GM13977 (cell line): ENCODE measurements at regions not wholly inside any gene's neighbourhood (a gene's known extent, or its start where the extent isn't known, plus 50 kb on each side); places are given as distances from the start of the nearest gene placed in this dataset.
"Not testable (repeated sequence)": the region's sequence is repeated elsewhere in the genome, so short reads cannot be mapped to it uniquely, and the experiment has no call there.

Experiments
- DNase-seq: peaks from one replicate; pipeline ENCODE4 v3.0.0; 2012; ENCODE audit warnings: low spot score
- in situ Hi-C: fragments of 300-500 bp; cut with MboI; formaldehyde crosslinking; loops from one replicate; pipeline ENCODE4 v1.12.0; 2022; ENCODE audit warnings: low sequenced_read_pairs, low pct_unique_long_range_greater_than_20kb, mixed read lengths, inconsistent platforms; ENCODE audit not compliant: unreplicated experiment
- TF ChIP-seq, protein P1 (sequence below): IDR thresholded peaks from 2 replicates; pipeline ENCODE4 v1.5.1; 2012; ENCODE audit warnings: mild to moderate bottlenecking, control low read depth; ENCODE audit not compliant: insufficient read depth; ENCODE audit errors: extremely low read depth, missing control alignments

DNA sequence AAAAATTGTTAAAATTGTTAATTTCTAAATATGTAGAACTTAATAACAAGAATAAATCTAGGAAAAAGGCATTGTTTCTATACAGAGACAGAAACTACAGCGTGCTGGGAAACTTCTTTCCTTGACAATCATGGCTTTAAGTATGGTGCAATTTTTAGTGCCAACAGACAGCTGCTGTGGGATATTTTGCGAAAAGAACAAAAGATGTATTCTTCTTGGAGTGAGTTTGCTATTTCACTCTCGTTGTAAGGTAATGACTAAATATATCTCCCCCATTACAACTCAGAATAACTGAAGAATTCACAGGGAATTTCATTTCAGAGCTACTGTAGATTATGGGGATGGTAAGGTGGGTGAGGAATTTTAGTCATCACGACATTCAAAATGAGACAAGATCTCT lies 2055.0 kb upstream of the ACO1 start:
- TF ChIP-seq, protein P1, sequence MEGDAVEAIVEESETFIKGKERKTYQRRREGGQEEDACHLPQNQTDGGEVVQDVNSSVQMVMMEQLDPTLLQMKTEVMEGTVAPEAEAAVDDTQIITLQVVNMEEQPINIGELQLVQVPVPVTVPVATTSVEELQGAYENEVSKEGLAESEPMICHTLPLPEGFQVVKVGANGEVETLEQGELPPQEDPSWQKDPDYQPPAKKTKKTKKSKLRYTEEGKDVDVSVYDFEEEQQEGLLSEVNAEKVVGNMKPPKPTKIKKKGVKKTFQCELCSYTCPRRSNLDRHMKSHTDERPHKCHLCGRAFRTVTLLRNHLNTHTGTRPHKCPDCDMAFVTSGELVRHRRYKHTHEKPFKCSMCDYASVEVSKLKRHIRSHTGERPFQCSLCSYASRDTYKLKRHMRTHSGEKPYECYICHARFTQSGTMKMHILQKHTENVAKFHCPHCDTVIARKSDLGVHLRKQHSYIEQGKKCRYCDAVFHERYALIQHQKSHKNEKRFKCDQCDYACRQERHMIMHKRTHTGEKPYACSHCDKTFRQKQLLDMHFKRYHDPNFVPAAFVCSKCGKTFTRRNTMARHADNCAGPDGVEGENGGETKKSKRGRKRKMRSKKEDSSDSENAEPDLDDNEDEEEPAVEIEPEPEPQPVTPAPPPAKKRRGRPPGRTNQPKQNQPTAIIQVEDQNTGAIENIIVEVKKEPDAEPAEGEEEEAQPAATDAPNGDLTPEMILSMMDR, result no peak
- no peak for DNase-seq
- in situ Hi-C loops, result no loop called here

DNA sequence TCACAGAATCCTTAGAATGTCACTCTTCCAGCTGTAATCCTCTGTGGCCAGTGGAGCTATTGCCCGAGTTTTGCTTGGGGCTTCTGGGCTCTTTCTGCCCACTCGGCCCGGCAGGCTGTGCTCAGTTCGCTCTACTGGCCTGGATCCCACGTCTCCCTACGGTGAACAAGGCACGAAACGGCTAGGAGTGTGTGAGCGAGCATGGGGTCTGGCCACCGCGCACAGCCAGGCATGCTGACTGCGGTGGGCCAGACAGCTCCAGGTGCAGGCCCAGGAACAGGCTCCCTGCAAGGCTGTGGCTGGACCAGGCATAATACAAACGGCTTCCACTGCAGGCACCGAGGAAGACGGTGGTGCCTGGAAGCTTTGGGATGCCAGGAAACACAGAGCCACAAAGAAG lies 2035.5 kb upstream of the ACO1 start:
- DNase-seq, result no peak
- TF ChIP-seq, protein P1, result no peak
- in situ Hi-C loops, result no loop called here

DNA sequence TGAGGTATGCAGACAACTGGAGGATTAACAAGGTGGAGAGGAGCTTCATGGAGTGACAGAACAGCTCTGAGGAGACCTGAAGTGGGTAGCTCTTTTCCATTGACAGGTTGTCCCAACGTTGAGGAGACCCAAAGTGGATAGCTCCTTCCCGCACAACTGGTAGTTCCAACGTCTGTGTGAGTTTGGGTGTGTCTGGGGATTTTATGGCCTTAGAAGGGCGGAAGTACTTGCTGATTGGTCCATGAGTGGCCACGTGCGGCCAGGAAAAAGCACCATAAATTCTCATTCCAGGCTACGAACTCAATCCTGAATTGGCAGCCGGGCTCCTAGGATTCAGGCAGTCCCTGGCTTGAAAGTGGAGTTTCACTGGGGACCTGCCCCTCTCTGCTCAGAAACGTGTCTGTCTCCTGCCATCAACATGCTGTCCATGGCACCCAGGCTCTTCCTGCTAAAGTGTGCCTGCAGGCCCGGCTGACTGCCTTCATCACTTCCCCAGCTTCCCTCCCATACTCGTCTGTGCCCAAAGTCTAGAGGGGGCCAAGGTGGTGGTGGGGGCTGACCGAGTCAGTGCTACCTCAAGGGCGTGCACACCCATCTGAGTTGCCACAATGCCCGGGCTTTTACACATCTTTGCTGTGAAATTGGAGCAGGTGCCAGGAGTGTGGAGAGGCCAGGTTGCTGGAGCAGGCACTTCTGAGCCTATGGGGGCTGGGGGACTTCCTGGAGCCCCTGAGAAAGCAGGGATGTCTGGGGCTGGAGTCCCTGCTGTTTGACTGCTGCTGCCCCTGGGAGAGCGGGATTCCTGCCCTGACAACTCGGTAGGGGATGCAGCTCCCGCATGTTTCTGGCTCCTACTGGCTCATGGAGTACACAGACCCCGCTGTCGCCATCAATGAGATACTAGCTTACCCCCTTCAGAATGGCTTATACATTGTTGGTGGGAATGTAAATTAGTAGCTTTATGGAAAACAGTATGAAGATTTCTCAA lies 2034.6 kb upstream of the ACO1 start:
- TF ChIP-seq, protein P1, result no peak
- in situ Hi-C loops, result no loop called here
- DNase-seq, result no peak

DNA sequence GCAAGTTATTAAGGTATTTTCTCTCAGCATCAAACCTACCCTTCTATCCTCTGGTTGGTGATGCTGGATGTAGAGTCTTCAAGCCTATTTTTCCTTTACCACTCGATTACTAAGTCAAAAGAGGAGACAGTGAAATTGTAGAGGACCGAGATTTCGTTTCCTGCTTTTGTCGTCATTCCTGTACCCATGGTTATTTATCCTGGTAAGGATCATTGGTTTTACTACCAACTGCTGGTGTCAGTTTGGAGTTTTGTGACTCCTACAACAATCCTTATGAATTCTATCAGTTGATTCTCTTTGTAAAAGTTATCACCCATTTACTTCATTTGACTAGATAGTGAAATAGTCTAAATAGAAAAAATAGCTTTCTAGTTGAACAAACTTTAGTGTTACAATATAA lies 2028.2 kb upstream of the ACO1 start:
- DNase-seq, result no peak
- in situ Hi-C loops, result no loop called here
- TF ChIP-seq, protein P1, result no peak

DNA sequence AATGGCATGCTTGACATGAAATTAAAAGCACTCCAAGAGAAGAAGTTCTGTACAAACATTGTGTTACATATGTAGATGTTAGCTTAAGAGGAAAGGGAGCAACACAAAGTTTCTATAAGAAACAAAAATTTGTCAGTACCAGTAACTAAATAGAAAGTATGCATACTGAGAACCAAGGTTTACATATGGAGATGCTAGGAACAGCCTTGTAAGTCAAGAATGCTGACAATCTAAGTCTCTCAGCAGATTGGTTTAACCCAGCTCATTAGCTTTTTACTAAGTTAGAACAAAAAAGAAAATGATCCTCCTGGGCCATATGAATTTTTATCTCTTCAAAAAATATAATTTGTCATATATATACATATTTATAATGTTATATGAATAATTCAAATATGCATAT lies 2022.1 kb upstream of the ACO1 start:
- TF ChIP-seq, protein P1, result no peak
- no peak for DNase-seq
- in situ Hi-C loops, result no loop called here

DNA sequence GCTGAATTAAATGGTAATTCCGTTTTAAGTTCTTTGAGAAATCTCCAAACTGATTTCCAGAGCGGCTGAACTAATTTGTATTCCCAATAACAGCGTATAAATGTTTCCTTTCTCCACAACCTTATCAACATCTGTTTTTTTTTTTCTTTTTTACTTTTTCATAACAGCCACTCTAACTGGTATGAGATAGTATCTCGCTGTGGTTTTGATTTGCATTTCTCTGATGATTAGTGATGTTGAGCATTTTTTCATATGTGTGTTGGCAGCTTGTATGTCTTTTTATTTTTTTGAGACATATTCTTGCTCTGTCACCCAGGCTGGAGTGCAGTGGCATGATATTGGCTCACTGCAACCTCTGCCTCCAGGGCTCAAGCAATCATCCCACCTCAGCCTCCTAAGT lies 2018.3 kb upstream of the ACO1 start:
- in situ Hi-C loops, DNase-seq: not testable (repeated sequence)

DNA sequence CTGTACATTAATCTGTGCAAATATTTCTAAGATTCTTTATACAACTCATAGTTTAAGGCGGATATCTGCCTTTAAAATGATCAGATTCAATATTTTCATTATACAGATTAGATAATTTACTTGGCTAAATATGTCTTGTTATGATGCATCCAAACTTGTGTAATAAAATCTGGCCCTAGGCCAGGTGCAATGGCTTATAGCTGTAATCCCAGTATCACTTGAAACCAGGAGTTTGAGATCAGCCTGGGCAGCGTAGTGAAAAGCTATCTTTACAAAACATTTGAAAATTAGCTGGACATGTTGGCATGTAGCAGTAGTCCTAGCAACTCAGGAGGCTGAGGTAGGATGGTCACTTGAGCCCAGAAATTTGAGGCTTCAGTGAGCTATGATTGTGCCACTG lies 2002.2 kb upstream of the ACO1 start:
- DNase-seq, result no peak
- in situ Hi-C loops, result no loop called here
- TF ChIP-seq, protein P1, result no peak
